ENCODE measurements at regions not wholly inside any gene's neighbourhood (a gene's known extent, or its start where the extent isn't known, plus 50 kb on each side); places are given as distances from the start of the nearest gene placed in this dataset.

GRCh38 chr19:28039677-28040381 lies 1173.1 kb downstream of the UQCRFS1 start:
- TF ChIP-seq CTCF (IDR thresholded peaks at IDR 0.05 in 4 of 5, conservative IDR thresholded peaks at IDR 0.05 in 1 of 5) (no peak), POLR2A (IDR thresholded peaks at IDR 0.05) (no peak)

Data from gastrocnemius medialis (tissue), 4 donors.